ENCODE measurements at regions not wholly inside any gene's neighbourhood (a gene's known extent, or its start where the extent isn't known, plus 50 kb on each side); places are given as distances from the start of the nearest gene placed in this dataset.
A peak's percentile ranks its signal among the peaks of the same experiment; 100 is the strongest.

GRCh38 chr2:128442053-128442751, 123.5 kb upstream of the HS6ST1 start:
- Mint-ChIP-seq H3K4me1 (peaks cover 41% of the 10 kb centered on the region), H3K27ac (peak overlapping the region; percentile 47), H3K36me3 (no peaks in the 10 kb centered on the region), H3K4me3 (no peak overlapping the region), H3K27me3 (ENCODE audit: insufficient read depth, low read depth) (peaks cover 8% of the 10 kb centered on the region), H3K9me3 (no peaks in the 10 kb centered on the region)
- Histone ChIP-seq H3K4me3 (no peak overlapping the region), H4K20me1 (ENCODE audit: low read depth) (no peaks in the 10 kb centered on the region), H2AFZ (replicated peaks) (peak overlapping the region; percentile 48), H3K79me2 (ENCODE audit: low read depth) (no peaks in the 10 kb centered on the region), H3K36me3 (no peaks in the 10 kb centered on the region), H3K9ac (no peak overlapping the region), H3K4me2 (no peak overlapping the region), H3K4me1 (peaks cover 8% of the 10 kb centered on the region), H3K9me3 (ENCODE audit: low read depth) (no peaks in the 10 kb centered on the region), H3K27ac (no peak overlapping the region), H3K27me3 (no peaks in the 10 kb centered on the region), H3F3A (ENCODE audit: low read depth) (no peaks in the 10 kb centered on the region)
- DNase-seq (ENCODE audit: low spot score), result no peak
- TF ChIP-seq CTCF (IDR thresholded peaks at IDR 0.05), result no peak

GRCh38 chr2:128442891-128443302, 124.2 kb upstream of the HS6ST1 start:
- no peaks in the 10 kb centered on the region for H3K27me3 ChIP-seq
- peak overlapping the region; percentile 48 for H2AFZ ChIP-seq (replicated peaks)
- H3K79me2 ChIP-seq (ENCODE audit: low read depth), result no peaks in the 10 kb centered on the region
- Mint-ChIP-seq H3K27ac (peak overlapping the region; percentile 88), H3K27me3 (ENCODE audit: insufficient read depth, low read depth) (peaks cover 8% of the 10 kb centered on the region), H3K4me3 (no peak overlapping the region), H3K9me3 (no peaks in the 10 kb centered on the region), H3K4me1 (peaks cover 41% of the 10 kb centered on the region), H3K36me3 (no peaks in the 10 kb centered on the region)
- peaks cover 8% of the 10 kb centered on the region for H3K4me1 ChIP-seq
- no peaks in the 10 kb centered on the region for H3K36me3 ChIP-seq
- no peak overlapping the region for H3K27ac ChIP-seq
- H3K4me2 ChIP-seq, result no peak overlapping the region
- H3K9ac ChIP-seq, result no peak overlapping the region
- no peaks in the 10 kb centered on the region for H3F3A ChIP-seq (ENCODE audit: low read depth)
- no peaks in the 10 kb centered on the region for H4K20me1 ChIP-seq (ENCODE audit: low read depth)
- TF ChIP-seq CTCF (IDR thresholded peaks at IDR 0.05) (no peak), EZH2 (IDR thresholded peaks at IDR 0.05) (no peak), EZH2phosphoT487 (IDR thresholded peaks at IDR 0.05) (no peak)
- H3K9me3 ChIP-seq (ENCODE audit: low read depth), result no peaks in the 10 kb centered on the region
- no peak overlapping the region for H3K4me3 ChIP-seq
- DNase-seq (ENCODE audit: low spot score), result no peak

DNA sequence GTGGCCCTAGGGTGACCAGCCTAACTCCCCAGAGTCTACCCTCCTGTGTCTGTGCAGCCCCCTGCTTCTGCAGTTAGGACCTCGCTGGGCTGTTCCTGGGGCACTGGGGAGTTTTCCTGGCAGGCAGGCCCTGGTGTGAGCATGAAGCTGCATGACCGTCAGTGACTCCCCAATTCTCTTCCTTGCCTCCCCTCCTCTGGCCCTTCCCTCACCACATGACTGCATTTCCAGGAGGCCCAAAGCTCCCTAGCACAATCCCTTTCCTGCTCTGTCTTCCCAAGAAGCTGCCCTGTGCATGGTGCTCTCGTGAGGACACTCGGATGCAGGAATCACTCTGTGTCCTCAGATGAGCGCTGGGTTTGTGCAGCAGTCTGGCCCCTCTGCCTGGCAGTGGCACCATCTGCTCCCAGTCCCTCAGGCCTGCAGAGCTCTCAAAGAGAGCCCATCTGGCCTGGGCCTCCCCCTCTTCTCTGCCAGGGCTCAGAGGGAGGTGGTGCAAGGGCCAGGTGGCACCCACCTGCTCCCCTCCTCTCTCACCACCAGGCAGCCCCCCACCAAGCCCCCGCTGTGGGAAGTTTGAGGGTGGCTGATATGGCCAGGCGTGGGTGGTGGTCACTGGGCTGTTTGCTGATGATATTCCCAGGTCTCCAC, 125.6 kb upstream of the HS6ST1 start:
- Histone ChIP-seq H3K36me3 (no peaks in the 10 kb centered on the region), H3K79me2 (ENCODE audit: low read depth) (no peaks in the 10 kb centered on the region), H4K20me1 (ENCODE audit: low read depth) (no peaks in the 10 kb centered on the region), H3K4me3 (no peak overlapping the region), H3F3A (ENCODE audit: low read depth) (no peaks in the 10 kb centered on the region), H3K4me1 (peaks cover 8% of the 10 kb centered on the region), H3K9ac (no peak overlapping the region), H3K4me2 (no peak overlapping the region), H3K27ac (no peak overlapping the region), H3K9me3 (ENCODE audit: low read depth) (no peaks in the 10 kb centered on the region), H3K27me3 (no peaks in the 10 kb centered on the region), H2AFZ (replicated peaks) (no peak overlapping the region)
- H3K27ac Mint-ChIP-seq, result peak overlapping the region; percentile 72
- H3K4me1 Mint-ChIP-seq, result peaks cover 38% of the 10 kb centered on the region
- DNase-seq (ENCODE audit: low spot score), result no peak
- H3K27me3 Mint-ChIP-seq (ENCODE audit: insufficient read depth, low read depth), result peaks cover 8% of the 10 kb centered on the region
- no peaks in the 10 kb centered on the region for H3K9me3 Mint-ChIP-seq
- no peaks in the 10 kb centered on the region for H3K36me3 Mint-ChIP-seq
- no peak for TF ChIP-seq CTCF (IDR thresholded peaks at IDR 0.05)
- TF ChIP-seq EZH2phosphoT487 (IDR thresholded peaks at IDR 0.05), result no peak
- no peak for TF ChIP-seq EZH2 (IDR thresholded peaks at IDR 0.05)
- H3K4me3 Mint-ChIP-seq, result no peak overlapping the region

Measured in neural progenitor cell (in vitro differentiated cells).